Suprapubic skin (tissue), 4 donors: ENCODE measurements at regions not wholly inside any gene's neighbourhood (a gene's known extent, or its start where the extent isn't known, plus 50 kb on each side); places are given as distances from the start of the nearest gene placed in this dataset.

ENCODE experiments used
- DNase-seq, 2 donors: peaks; one replicate each; pipeline ENCODE4 v3.0.0-alpha.2; 2019; ENCODE audit warnings: low spot score in 2 of 2
- H3K27ac ChIP-seq: fragments of 200-600 bp; sonication (generic); one replicate; pipeline ENCODE4 v1.5.1; 2019
- H3K27me3 ChIP-seq: fragments of 200-600 bp; sonication (generic); one replicate; pipeline ENCODE4 v1.5.1; 2019
- H3K36me3 ChIP-seq: fragments of 200-600 bp; sonication (generic); one replicate; pipeline ENCODE4 v1.5.1; 2019
- H3K4me1 ChIP-seq: fragments of 200-600 bp; sonication (generic); one replicate; pipeline ENCODE4 v1.5.1; 2019
- H3K4me3 ChIP-seq: fragments of 200-600 bp; sonication (generic); one replicate; pipeline ENCODE4 v1.5.1; 2019; ENCODE audit warnings: mild to moderate bottlenecking
- H3K9me3 ChIP-seq: fragments of 200-600 bp; sonication (generic); one replicate; pipeline ENCODE4 v1.5.1; 2019
- CTCF ChIP-seq, 2 donors: fragments of 200-600 bp in 1 of 2; fragments of 450-650 bp in 1 of 2; sonication (generic) in 1 of 2; IDR thresholded peaks; one replicate each; pipeline ENCODE4 v1.5.1; 2016 to 2019; ENCODE audit warnings: antibody characterized with exemption in 2 of 2, mild to moderate bottlenecking in 1 of 2, moderate library complexity in 1 of 2
- EP300 ChIP-seq: sonication (generic); formaldehyde crosslinking; IDR thresholded peaks from one replicate; pipeline ENCODE4 v1.6.1; 2017; ENCODE audit warnings: antibody characterized with exemption
- POLR2A ChIP-seq, 2 donors: fragments of 450-650 bp; IDR thresholded peaks; one replicate each; pipeline ENCODE4 v1.6.1; 2017; ENCODE audit warnings: antibody characterized with exemption in 2 of 2, mild to moderate bottlenecking in 2 of 2, moderate library complexity in 2 of 2
- POLR2AphosphoS5 ChIP-seq, 3 donors: sonication (generic); formaldehyde crosslinking; IDR thresholded peaks; one replicate each; pipeline ENCODE4 v1.6.1; 2017; ENCODE audit warnings: antibody characterized with exemption in 3 of 3
- WGBS: methylation state at CpG from one replicate; pipeline ENCODE4 v1.1.5; 2018; 5-methylcytosine and 5-hydroxymethylcytosine counted together

- Histone ChIP-seq H3K9me3 (no peaks in the 10 kb centered on the region), H3K27ac (no peak overlapping the region), H3K4me3 (no peak overlapping the region), H3K36me3 (no peaks in the 10 kb centered on the region), H3K4me1 (no peaks in the 10 kb centered on the region), H3K27me3 (no peaks in the 10 kb centered on the region)
- DNase-seq, result no peak
- TF ChIP-seq POLR2AphosphoS5 (IDR thresholded peaks at IDR 0.05) (no peak), CTCF (IDR thresholded peaks at IDR 0.05) (no peak), POLR2A (IDR thresholded peaks at IDR 0.05) (no peak), EP300 (no peak)
- 85% methylated on average over 2 of the region's 2 CpGs for WGBS
Observed at GRCh38 chr7:135847242-135847641, 98.6 kb upstream of the FAM180A start.

- 98% methylated on average over 5 of the region's 5 CpGs for WGBS
- Histone ChIP-seq H3K9me3 (no peaks in the 10 kb centered on the region), H3K4me1 (no peaks in the 10 kb centered on the region), H3K36me3 (no peaks in the 10 kb centered on the region), H3K27ac (no peak overlapping the region), H3K4me3 (no peak overlapping the region), H3K27me3 (no peaks in the 10 kb centered on the region)
- TF ChIP-seq EP300 (no peak), CTCF (IDR thresholded peaks at IDR 0.05) (no peak), POLR2A (IDR thresholded peaks at IDR 0.05) (no peak), POLR2AphosphoS5 (IDR thresholded peaks at IDR 0.05) (no peak)
- no peak for DNase-seq
Observed at GRCh38 chr7:135846339-135846738, 97.7 kb upstream of the FAM180A start.

- H3K27ac ChIP-seq, result no peak overlapping the region
- TF ChIP-seq POLR2A (IDR thresholded peaks at IDR 0.05) (no peak), POLR2AphosphoS5 (IDR thresholded peaks at IDR 0.05) (no peak), CTCF (IDR thresholded peaks at IDR 0.05) (no peak), EP300 (no peak)
- 84% methylated on average over 3 of the region's 3 CpGs for WGBS
- H3K36me3 ChIP-seq, result no peaks in the 10 kb centered on the region
- H3K9me3 ChIP-seq, result no peaks in the 10 kb centered on the region
- no peaks in the 10 kb centered on the region for H3K4me1 ChIP-seq
- H3K27me3 ChIP-seq, result no peaks in the 10 kb centered on the region
- no peak for DNase-seq
- H3K4me3 ChIP-seq, result no peak overlapping the region
Observed at GRCh38 chr7:135845415-135846075, 96.9 kb upstream of the FAM180A start.

GRCh38 chr7:135844903-135845302 is 96.3 kb upstream of the FAM180A start:
- 96% methylated on average over 5 of the region's 5 CpGs for WGBS
- TF ChIP-seq CTCF (IDR thresholded peaks at IDR 0.05), result no peak
- no peak for TF ChIP-seq EP300
- TF ChIP-seq POLR2A (IDR thresholded peaks at IDR 0.05), result no peak
- no peak for TF ChIP-seq POLR2AphosphoS5 (IDR thresholded peaks at IDR 0.05)

GRCh38 chr7:135843214-135843613 is 94.6 kb upstream of the FAM180A start:
- no peaks in the 10 kb centered on the region for H3K36me3 ChIP-seq
- TF ChIP-seq EP300, result no peak

More at GRCh38 chr7:135844903-135845302, 96.3 kb upstream of the FAM180A start:
- H3K9me3 ChIP-seq, result no peaks in the 10 kb centered on the region
- no peak for DNase-seq
- H3K36me3 ChIP-seq, result no peaks in the 10 kb centered on the region
- no peak overlapping the region for H3K4me3 ChIP-seq
- H3K27me3 ChIP-seq, result no peaks in the 10 kb centered on the region
- H3K27ac ChIP-seq, result no peak overlapping the region
- H3K4me1 ChIP-seq, result no peaks in the 10 kb centered on the region

More at GRCh38 chr7:135843214-135843613, 94.6 kb upstream of the FAM180A start:
- H3K4me1 ChIP-seq, result no peaks in the 10 kb centered on the region
- H3K27ac ChIP-seq, result no peak overlapping the region
- no peaks in the 10 kb centered on the region for H3K9me3 ChIP-seq
- DNase-seq, result no peak
- 91% methylated on average over 4 of the region's 4 CpGs for WGBS
- H3K4me3 ChIP-seq, result no peak overlapping the region
- H3K27me3 ChIP-seq, result no peaks in the 10 kb centered on the region
